H9 (cell line): ENCODE measurements at regions not wholly inside any gene's neighbourhood (a gene's known extent, or its start where the extent isn't known, plus 50 kb on each side); places are given as distances from the start of the nearest gene placed in this dataset.

Experiments
- DNase-seq: peaks from one replicate; pipeline ENCODE4 v3.0.0-alpha.2; 2017
- H2AFZ ChIP-seq: one replicate; pipeline ENCODE4 v1.6.1; 2013; ENCODE audit warnings: mild to moderate bottlenecking, low read length, control low read depth, moderate library complexity
- H2AK5ac ChIP-seq: 2 replicates; pipeline ENCODE4 v1.6.1; 2013; ENCODE audit warnings: low read length, control low read depth, mixed read lengths; ENCODE audit not compliant: insufficient read length
- H2BK120ac ChIP-seq: one replicate; pipeline ENCODE4 v1.6.1; 2013; ENCODE audit warnings: low read depth, mild to moderate bottlenecking, low read length, control low read depth, inconsistent platforms; ENCODE audit not compliant: poor library complexity, severe bottlenecking
- H2BK12ac ChIP-seq: 2 replicates; pipeline ENCODE4 v1.6.1; 2013; ENCODE audit warnings: low read length, control low read depth, mixed read lengths, low read depth; ENCODE audit not compliant: insufficient read length
- H2BK15ac ChIP-seq: 2 replicates; pipeline ENCODE4 v1.6.1; 2013; ENCODE audit warnings: low read depth, low read length, control low read depth
- H2BK20ac ChIP-seq: one replicate; pipeline ENCODE4 v1.6.1; 2013; ENCODE audit warnings: low read depth, mild to moderate bottlenecking, low read length, control low read depth, inconsistent platforms; ENCODE audit not compliant: poor library complexity, severe bottlenecking
- H2BK5ac ChIP-seq: 2 replicates; pipeline ENCODE4 v1.6.1; 2013; ENCODE audit warnings: low read length, control low read depth, mixed read lengths; ENCODE audit not compliant: insufficient read length
- H3K14ac ChIP-seq: 2 replicates; pipeline ENCODE4 v1.6.1; 2013; ENCODE audit warnings: low read length, control low read depth; ENCODE audit not compliant: insufficient read depth
- H3K18ac ChIP-seq: 2 replicates; pipeline ENCODE4 v1.6.1; 2013; ENCODE audit warnings: low read depth, mild to moderate bottlenecking, mixed read lengths, low read length, control low read depth; ENCODE audit not compliant: insufficient read length
- H3K23ac ChIP-seq: 2 replicates; pipeline ENCODE4 v1.6.1; 2013; ENCODE audit warnings: low read length, control low read depth, mixed read lengths, low read depth; ENCODE audit not compliant: insufficient read length
- H3K23me2 ChIP-seq: 2 replicates; pipeline ENCODE4 v1.6.1; 2013; ENCODE audit warnings: low read depth, mild to moderate bottlenecking, mixed read lengths, low read length, control low read depth; ENCODE audit not compliant: insufficient read length, poor library complexity, severe bottlenecking
- H3K27ac ChIP-seq: 2 replicates; pipeline ENCODE4 v1.5.1; 2013; ENCODE audit warnings: low read length, control low read depth, mixed read lengths, low read depth; ENCODE audit not compliant: insufficient read length
- H3K27me3 ChIP-seq: 2 replicates; pipeline ENCODE4 v1.6.1; 2013; ENCODE audit warnings: low read length, control low read depth, inconsistent platforms; ENCODE audit not compliant: insufficient read depth
- H3K4ac ChIP-seq: 2 replicates; pipeline ENCODE4 v1.6.1; 2013; ENCODE audit warnings: low read depth, mild to moderate bottlenecking, control low read depth, inconsistent platforms, low read length, moderate library complexity
- H3K4me1 ChIP-seq: 2 replicates; pipeline ENCODE4 v1.6.1; 2013; ENCODE audit warnings: low read length, control low read depth, inconsistent platforms; ENCODE audit not compliant: insufficient read depth
- H3K4me2 ChIP-seq: 2 replicates; pipeline ENCODE4 v1.6.1; 2013; ENCODE audit warnings: low read length, control low read depth, mixed read lengths; ENCODE audit not compliant: insufficient read length, insufficient read depth
- H3K56ac ChIP-seq: 2 replicates; pipeline ENCODE4 v1.6.1; 2013; ENCODE audit warnings: low read depth, mild to moderate bottlenecking, mixed read lengths, low read length, control low read depth; ENCODE audit not compliant: insufficient read length
- H3K79me1 ChIP-seq: 2 replicates; pipeline ENCODE4 v1.6.1; 2013; ENCODE audit warnings: low read depth, mild to moderate bottlenecking, moderate library complexity, low read length, control low read depth, inconsistent platforms; ENCODE audit not compliant: insufficient read depth, poor library complexity, severe bottlenecking
- H3K79me2 ChIP-seq: 2 replicates; pipeline ENCODE4 v1.6.1; 2013; ENCODE audit warnings: low read length, control low read depth, inconsistent platforms; ENCODE audit not compliant: insufficient read depth
- H3K9ac ChIP-seq: 2 replicates; pipeline ENCODE4 v1.6.1; 2013; ENCODE audit warnings: low read length, control low read depth, mixed read lengths; ENCODE audit not compliant: insufficient read length; ENCODE audit errors: extremely low read depth
- H3K9me3 ChIP-seq: one replicate; pipeline ENCODE4 v1.6.1; 2013; ENCODE audit warnings: low read depth, low read length, inconsistent platforms; ENCODE audit not compliant: control insufficient read depth
- H3T11ph ChIP-seq: one replicate; pipeline ENCODE4 v1.6.1; 2013; ENCODE audit warnings: mild to moderate bottlenecking, low read length, control low read depth, inconsistent platforms
- H4K20me1 ChIP-seq: one replicate; pipeline ENCODE4 v1.6.1; 2013; ENCODE audit not compliant: control insufficient read depth, insufficient read length, insufficient read depth
- H4K5ac ChIP-seq: 2 replicates; pipeline ENCODE4 v1.6.1; 2013; ENCODE audit warnings: low read depth, mild to moderate bottlenecking, mixed read lengths, low read length, control low read depth; ENCODE audit not compliant: insufficient read length
- H4K8ac ChIP-seq: replicated peaks from 2 replicates; pipeline ENCODE4 v1.6.1; 2013; ENCODE audit warnings: low read length, control low read depth, mixed read lengths, low read depth; ENCODE audit not compliant: insufficient read length
- H4K91ac ChIP-seq: 2 replicates; pipeline ENCODE4 v1.6.1; 2013; ENCODE audit warnings: low read depth, mild to moderate bottlenecking, moderate library complexity, mixed read lengths, low read length, control low read depth; ENCODE audit not compliant: insufficient read length
- H3K27ac Mint-ChIP-seq, 3 experiments: 2 replicates in 2 of 3; 3 replicates in 1 of 3; pipeline ENCODE4 v1.8.0; 2020 to 2021; ENCODE audit warnings: mixed read lengths in 3 of 3, mild to moderate bottlenecking in 1 of 3, moderate library complexity in 1 of 3
- H3K27me3 Mint-ChIP-seq: 2 replicates; pipeline ENCODE4 v1.8.0; 2021; ENCODE audit warnings: low read depth, mild to moderate bottlenecking, moderate library complexity, mixed read lengths
- H3K36me3 Mint-ChIP-seq, 3 experiments: 2 replicates in 2 of 3; 3 replicates in 1 of 3; pipeline ENCODE4 v1.8.0; 2020 to 2021; ENCODE audit warnings: low read depth in 3 of 3, mixed read lengths in 3 of 3; ENCODE audit not compliant: insufficient read depth in 1 of 3
- H3K4me1 Mint-ChIP-seq, 2 experiments: 2 replicates each; pipeline ENCODE4 v1.8.0; 2020; ENCODE audit warnings: mixed read lengths in 2 of 2
- H3K4me3 Mint-ChIP-seq, 2 experiments: 2 replicates in 1 of 2; 3 replicates in 1 of 2; pipeline ENCODE4 v1.8.0; 2020 to 2021; ENCODE audit warnings: mild to moderate bottlenecking in 2 of 2, mixed read lengths in 2 of 2, moderate library complexity in 1 of 2
- H3K9me3 Mint-ChIP-seq, 2 experiments: 2 replicates in 1 of 2; 3 replicates in 1 of 2; pipeline ENCODE4 v1.8.0; 2020; ENCODE audit warnings: mild to moderate bottlenecking in 2 of 2, mixed read lengths in 2 of 2, moderate library complexity in 1 of 2
- CTCF ChIP-seq: fragments of 200-600 bp; sonication (generic); conservative IDR thresholded peaks from 3 replicates; pipeline ENCODE4 v1.8.0; 2021; ENCODE audit warnings: antibody characterized with exemption, mild to moderate bottlenecking
- WGBS: extraction: QIAGEN DNeasy Blood & Tissue Kit; methylation state at CpG from one replicate; pipeline ENCODE4 v1.1.7; 2013; ENCODE audit warnings: missing lambda C conversion rate, low lambda C conversion rate, mixed read lengths; ENCODE audit not compliant: insufficient read length; ENCODE audit errors: extremely low coverage; 5-methylcytosine and 5-hydroxymethylcytosine counted together

GRCh38 chr14:101709533-101709881 is 52.0 kb upstream of the PPP2R5C start:
- Histone ChIP-seq H3K4me2 (no peak overlapping the region), H4K91ac (no peak overlapping the region), H3K18ac (no peak overlapping the region), H2AFZ (no peak overlapping the region), H3T11ph (no peak overlapping the region), H4K8ac (no peak overlapping the region), H3K79me1 (no peaks in the 10 kb centered on the region), H2AK5ac (no peak overlapping the region), H3K14ac (no peak overlapping the region), H2BK120ac (no peak overlapping the region), H3K4ac (no peak overlapping the region), H3K23ac (no peak overlapping the region), H2BK12ac (no peak overlapping the region), H4K5ac (no peak overlapping the region), H3K56ac (no peak overlapping the region), H3K27ac (no peak overlapping the region), H2BK5ac (no peak overlapping the region), H3K4me1 (no peaks in the 10 kb centered on the region), H2BK20ac (no peak overlapping the region), H3K23me2 (no peaks in the 10 kb centered on the region), H3K27me3 (no peaks in the 10 kb centered on the region), H4K20me1 (no peaks in the 10 kb centered on the region), H3K9me3 (no peaks in the 10 kb centered on the region), H2BK15ac (no peak overlapping the region), H3K79me2 (no peaks in the 10 kb centered on the region), H3K9ac (no peak overlapping the region)
- no peak overlapping the region for H3K27ac Mint-ChIP-seq
- TF ChIP-seq CTCF, result no peak
- H3K9me3 Mint-ChIP-seq, result peaks cover 8 to 13% of the 10 kb centered on the region in 2 experiments
- no peak for DNase-seq
- H3K27me3 Mint-ChIP-seq, result peaks cover 25% of the 10 kb centered on the region
- no peaks in the 10 kb centered on the region for H3K36me3 Mint-ChIP-seq
- WGBS, result no CpG with 5 or more reads among the region's 11 CpGs
- H3K4me1 Mint-ChIP-seq, result peaks cover 19 to 24% of the 10 kb centered on the region in 2 experiments
- H3K4me3 Mint-ChIP-seq, result no peak overlapping the region
